Stimulated activated CD4-positive, alpha-beta T cell treated with anti-CD3 and anti-CD28 coated beads, Interleukin-4, amount 100 ng/mL, for 4 hours (primary cell): ENCODE measurements at regions not wholly inside any gene's neighbourhood (a gene's known extent, or its start where the extent isn't known, plus 50 kb on each side); places are given as distances from the start of the nearest gene placed in this dataset.
"Not testable (repeated sequence)": the region's sequence is repeated elsewhere in the genome, so short reads cannot be mapped to it uniquely, and the experiment has no call there.

Experiments
- DNase-seq, 2 experiments: peaks; one replicate each; pipeline ENCODE4 v3.0.0-alpha.2; 2020

GRCh38 chr13:95391785-95392184, 90.5 kb upstream of the ABCC4 start:
- DNase-seq, result no peak

- no peak for DNase-seq
Observed at GRCh38 chr13:95392597-95392996, 91.3 kb upstream of the ABCC4 start.

- no peak for DNase-seq
Observed at GRCh38 chr13:95403349-95404140, 102.3 kb upstream of the ABCC4 start.

GRCh38 chr13:95404141-95404882, 103.1 kb upstream of the ABCC4 start:
- peak; percentile 67 to 70 for DNase-seq

- DNase-seq, result no peak
Observed at GRCh38 chr13:95406176-95406575, 104.9 kb upstream of the ABCC4 start.

- no peak for DNase-seq
Observed at GRCh38 chr13:95411428-95412040, 110.3 kb upstream of the ABCC4 start.

GRCh38 chr13:95418946-95419345, 117.7 kb upstream of the ABCC4 start:
- no peak for DNase-seq

GRCh38 chr13:95420501-95420900, 119.2 kb upstream of the ABCC4 start:
- DNase-seq, result no peak

GRCh38 chr13:95426631-95427030, 125.4 kb upstream of the ABCC4 start:
- DNase-seq, result no peak

- DNase-seq, result not testable (repeated sequence)
Observed at GRCh38 chr13:95430525-95430924, 122.0 kb upstream of the CLDN10 start.

GRCh38 chr13:95432141-95432540, 120.4 kb upstream of the CLDN10 start:
- DNase-seq, result no peak

- no peak for DNase-seq
Observed at GRCh38 chr13:95433537-95433936, 119.0 kb upstream of the CLDN10 start.

GRCh38 chr13:95434111-95434510, 118.4 kb upstream of the CLDN10 start:
- DNase-seq, result no peak

GRCh38 chr13:95437561-95437960, 115.0 kb upstream of the CLDN10 start:
- DNase-seq, result no peak

- no peak for DNase-seq
Observed at GRCh38 chr13:95438297-95438696, 114.2 kb upstream of the CLDN10 start.

GRCh38 chr13:95440441-95441088, 112.0 kb upstream of the CLDN10 start:
- no peak for DNase-seq

GRCh38 chr13:95441326-95441725, 111.2 kb upstream of the CLDN10 start:
- DNase-seq, result no peak

- DNase-seq, result no peak
Observed at GRCh38 chr13:95444006-95444730, 108.4 kb upstream of the CLDN10 start.

GRCh38 chr13:95445131-95445530, 107.4 kb upstream of the CLDN10 start:
- DNase-seq, result no peak

- DNase-seq, result no peak
Observed at GRCh38 chr13:95447814-95448213, 104.7 kb upstream of the CLDN10 start.

GRCh38 chr13:95451656-95452055, 100.9 kb upstream of the CLDN10 start:
- DNase-seq, result no peak

- no peak for DNase-seq
Observed at GRCh38 chr13:95452375-95452774, 100.1 kb upstream of the CLDN10 start.

GRCh38 chr13:95455782-95456181, 96.7 kb upstream of the CLDN10 start:
- DNase-seq, result no peak
